Prostate gland (tissue), 2 donors: ENCODE measurements at regions not wholly inside any gene's neighbourhood (a gene's known extent, or its start where the extent isn't known, plus 50 kb on each side); places are given as distances from the start of the nearest gene placed in this dataset.

ENCODE experiments used
- POLR2A ChIP-seq: fragments of 450-650 bp; IDR thresholded peaks from one replicate; pipeline ENCODE4 v1.6.1; 2016; ENCODE audit warnings: antibody characterized with exemption, mild to moderate bottlenecking
- POLR2AphosphoS5 ChIP-seq: sonication (generic); formaldehyde crosslinking; IDR thresholded peaks from one replicate; pipeline ENCODE4 v1.6.1; 2017; ENCODE audit warnings: antibody characterized with exemption
- TF ChIP-seq, protein P1 (sequence below), 4 experiments: fragments of 200-600 bp in 2 of 4; fragments of 450-650 bp in 2 of 4; sonication (generic) in 2 of 4; IDR thresholded peaks; 1 replicate in 3 of 4; 2 replicates in 1 of 4; pipeline ENCODE4 v1.5.1; 2016 to 2019; ENCODE audit warnings: antibody characterized with exemption in 4 of 4, mild to moderate bottlenecking in 2 of 4, moderate library complexity in 2 of 4

DNA sequence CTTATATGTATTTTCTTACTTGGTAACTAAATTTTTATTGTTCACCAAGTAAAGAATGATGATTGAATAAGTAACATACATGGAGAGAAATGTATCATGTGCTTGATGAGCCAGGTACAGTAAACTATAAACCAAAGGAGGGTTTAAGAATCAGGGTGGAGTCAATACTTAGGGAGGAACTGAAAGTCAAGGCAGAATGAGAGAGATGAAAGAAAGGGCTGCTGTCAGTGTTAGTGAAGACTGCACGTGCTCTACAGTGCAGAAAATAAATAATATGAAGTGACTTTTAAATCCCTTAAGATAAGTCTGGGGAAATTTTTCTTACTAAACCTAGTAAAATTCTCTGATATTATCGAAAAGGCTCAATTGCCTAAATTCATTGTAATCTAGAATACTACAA, 986.0 kb downstream of the DSC3 start:
- TF ChIP-seq, protein P1, sequence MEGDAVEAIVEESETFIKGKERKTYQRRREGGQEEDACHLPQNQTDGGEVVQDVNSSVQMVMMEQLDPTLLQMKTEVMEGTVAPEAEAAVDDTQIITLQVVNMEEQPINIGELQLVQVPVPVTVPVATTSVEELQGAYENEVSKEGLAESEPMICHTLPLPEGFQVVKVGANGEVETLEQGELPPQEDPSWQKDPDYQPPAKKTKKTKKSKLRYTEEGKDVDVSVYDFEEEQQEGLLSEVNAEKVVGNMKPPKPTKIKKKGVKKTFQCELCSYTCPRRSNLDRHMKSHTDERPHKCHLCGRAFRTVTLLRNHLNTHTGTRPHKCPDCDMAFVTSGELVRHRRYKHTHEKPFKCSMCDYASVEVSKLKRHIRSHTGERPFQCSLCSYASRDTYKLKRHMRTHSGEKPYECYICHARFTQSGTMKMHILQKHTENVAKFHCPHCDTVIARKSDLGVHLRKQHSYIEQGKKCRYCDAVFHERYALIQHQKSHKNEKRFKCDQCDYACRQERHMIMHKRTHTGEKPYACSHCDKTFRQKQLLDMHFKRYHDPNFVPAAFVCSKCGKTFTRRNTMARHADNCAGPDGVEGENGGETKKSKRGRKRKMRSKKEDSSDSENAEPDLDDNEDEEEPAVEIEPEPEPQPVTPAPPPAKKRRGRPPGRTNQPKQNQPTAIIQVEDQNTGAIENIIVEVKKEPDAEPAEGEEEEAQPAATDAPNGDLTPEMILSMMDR (IDR thresholded peaks at IDR 0.05) = no peak
- no peak for TF ChIP-seq POLR2A
- TF ChIP-seq POLR2AphosphoS5 = no peak
